Omental fat pad (tissue), 3 donors: ENCODE measurements at regions not wholly inside any gene's neighbourhood (a gene's known extent, or its start where the extent isn't known, plus 50 kb on each side); places are given as distances from the start of the nearest gene placed in this dataset.
A peak's percentile ranks its signal among the peaks of the same experiment; 100 is the strongest.

Experiments
- ATAC-seq: fragments of 150-250 bp; one replicate; pipeline ENCODE4 v1.9.1; 2016; ENCODE audit warnings: mild to moderate bottlenecking, moderate library complexity; ENCODE audit not compliant: low FRiP score
- DNase-seq: peaks from one replicate; pipeline ENCODE4 v3.0.0-alpha.2; 2019; ENCODE audit warnings: low spot score
- CTCF ChIP-seq, 3 donors: fragments of 450-650 bp; IDR thresholded peaks; one replicate each; pipeline ENCODE4 v1.5.1; 2016 to 2017; ENCODE audit warnings: antibody characterized with exemption in 3 of 3, mild to moderate bottlenecking in 3 of 3, moderate library complexity in 2 of 3

- no peak for ATAC-seq
- no peak for DNase-seq
- no peak for TF ChIP-seq CTCF (IDR thresholded peaks at IDR 0.05)
Observed at GRCh38 chr5:164009621-164010020, 504.2 kb downstream of the MAT2B start.

- DNase-seq, result no peak
- no peak for TF ChIP-seq CTCF (IDR thresholded peaks at IDR 0.05)
- ATAC-seq, result no peak
Observed at GRCh38 chr5:164010900-164011299, 505.5 kb downstream of the MAT2B start.

GRCh38 chr5:164012371-164012770 is 507.0 kb downstream of the MAT2B start:
- no peak for DNase-seq
- no peak for ATAC-seq
- no peak for TF ChIP-seq CTCF (IDR thresholded peaks at IDR 0.05)

GRCh38 chr5:164013077-164013670 is 507.8 kb downstream of the MAT2B start:
- DNase-seq, result no peak
- ATAC-seq, result no peak
- TF ChIP-seq CTCF (IDR thresholded peaks at IDR 0.05), result peak in 1 of 3 donors; percentile 53

DNA sequence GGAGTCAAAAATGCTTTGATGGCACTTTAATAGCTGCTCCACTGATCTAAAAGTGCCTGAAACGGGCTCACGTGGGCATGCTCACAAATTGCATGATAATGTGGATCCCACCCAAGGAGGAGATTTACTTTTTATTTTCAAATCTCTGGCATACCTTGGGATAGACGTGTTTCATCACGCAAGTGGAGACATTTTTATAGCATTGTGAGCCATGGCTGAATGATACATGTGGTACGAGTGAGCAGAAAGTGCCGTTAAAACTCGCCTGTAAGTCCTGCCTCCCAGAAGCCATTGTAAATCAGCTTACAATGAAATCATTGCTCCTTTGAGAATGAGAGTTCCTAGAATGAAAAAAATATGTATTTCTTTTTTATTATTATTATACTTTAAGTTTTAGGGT is 514.7 kb downstream of the MAT2B start:
- TF ChIP-seq CTCF (IDR thresholded peaks at IDR 0.05), result no peak
- DNase-seq (no peak), ATAC-seq (no peak)

DNA sequence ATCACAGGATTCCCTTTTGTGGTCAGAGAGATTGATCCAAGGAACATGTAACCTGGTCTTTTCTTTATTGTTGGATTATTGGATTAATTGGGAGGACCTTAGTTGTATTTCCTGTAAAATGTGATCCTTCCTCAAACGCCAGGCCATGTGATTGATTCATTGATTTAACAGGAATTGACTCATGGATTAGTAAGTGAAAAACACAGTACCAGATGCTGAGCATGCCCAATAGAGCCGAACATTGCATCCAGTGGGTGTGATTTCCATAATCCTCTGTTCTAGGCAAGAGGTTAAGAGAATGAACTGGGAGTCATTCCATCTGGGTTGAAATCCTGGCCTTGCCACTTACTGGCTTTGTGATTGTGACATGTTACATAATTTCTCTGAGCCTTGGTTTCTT is 522.3 kb downstream of the MAT2B start:
- TF ChIP-seq CTCF (IDR thresholded peaks at IDR 0.05), result no peak
- ATAC-seq (no peak), DNase-seq (no peak)

DNA sequence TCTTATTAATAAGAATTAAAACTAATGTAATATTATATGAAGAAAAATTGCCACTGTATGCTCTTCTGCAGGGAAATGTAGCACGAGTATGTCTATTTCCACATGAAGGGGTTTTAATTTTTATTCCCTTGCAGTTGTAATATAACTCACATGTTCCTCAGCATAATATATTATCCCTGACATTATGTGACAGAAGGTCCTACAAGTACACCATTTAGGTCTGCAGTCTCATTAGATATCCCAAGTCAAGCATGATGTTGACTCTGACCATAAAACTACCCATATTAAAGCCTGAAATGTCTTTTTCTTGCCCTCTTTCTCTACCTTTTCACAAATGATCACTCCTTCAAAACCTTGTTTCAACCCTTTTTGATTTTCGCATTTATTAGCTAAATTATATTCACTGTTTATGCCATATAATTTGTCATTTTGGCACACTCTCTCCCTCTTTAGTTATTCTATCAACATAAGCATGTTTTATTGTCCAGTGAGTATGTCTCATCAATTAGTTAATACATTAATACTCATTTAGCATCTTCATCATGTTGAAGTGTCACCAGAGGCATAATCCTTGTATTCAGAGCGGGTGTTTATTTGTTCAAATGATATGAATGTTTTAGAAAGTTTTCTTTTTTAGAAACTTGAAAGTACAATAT is 532.8 kb downstream of the MAT2B start:
- no peak for TF ChIP-seq CTCF (IDR thresholded peaks at IDR 0.05)
- ATAC-seq (no peak), DNase-seq (no peak)
